OCI-LY7 (cell line): ENCODE measurements at regions not wholly inside any gene's neighbourhood (a gene's known extent, or its start where the extent isn't known, plus 50 kb on each side); places are given as distances from the start of the nearest gene placed in this dataset.

Experiments
- EZH2phosphoT487 ChIP-seq: fragments of 200-600 bp; sonication (generic); IDR thresholded peaks from 2 replicates; pipeline ENCODE4 v1.6.1; 2018; ENCODE audit warnings: low read depth, borderline replicate concordance, mild to moderate bottlenecking, mixed run types, antibody characterized with exemption, low read length, moderate library complexity, mixed read lengths
- TF ChIP-seq, protein P1 (sequence below): fragments of 200-600 bp; sonication (generic); conservative IDR thresholded peaks from 2 replicates; pipeline ENCODE4 v1.5.1; 2014; ENCODE audit warnings: mild to moderate bottlenecking, antibody characterized with exemption, low read length, moderate library complexity, mixed read lengths

DNA sequence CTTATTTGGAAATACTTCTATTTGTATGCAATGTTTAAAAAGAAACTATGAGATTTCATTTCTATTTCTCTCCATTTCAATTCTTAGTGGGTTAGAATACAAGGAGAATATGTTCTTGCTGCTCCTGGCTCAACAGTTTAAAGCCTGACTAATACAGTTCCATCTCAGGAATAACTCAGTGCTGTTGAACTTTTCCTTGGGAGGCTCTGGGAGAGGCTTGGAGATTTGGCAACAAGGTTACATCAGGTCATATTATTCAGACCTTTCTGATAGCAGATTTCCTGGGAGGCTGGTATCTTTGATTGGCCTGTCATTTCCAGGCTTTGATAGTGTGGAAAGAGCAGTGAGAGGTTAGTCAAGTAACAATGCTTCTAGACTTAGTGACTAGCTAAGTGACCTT, 481.7 kb upstream of the KLF4 start:
- TF ChIP-seq, protein P1, sequence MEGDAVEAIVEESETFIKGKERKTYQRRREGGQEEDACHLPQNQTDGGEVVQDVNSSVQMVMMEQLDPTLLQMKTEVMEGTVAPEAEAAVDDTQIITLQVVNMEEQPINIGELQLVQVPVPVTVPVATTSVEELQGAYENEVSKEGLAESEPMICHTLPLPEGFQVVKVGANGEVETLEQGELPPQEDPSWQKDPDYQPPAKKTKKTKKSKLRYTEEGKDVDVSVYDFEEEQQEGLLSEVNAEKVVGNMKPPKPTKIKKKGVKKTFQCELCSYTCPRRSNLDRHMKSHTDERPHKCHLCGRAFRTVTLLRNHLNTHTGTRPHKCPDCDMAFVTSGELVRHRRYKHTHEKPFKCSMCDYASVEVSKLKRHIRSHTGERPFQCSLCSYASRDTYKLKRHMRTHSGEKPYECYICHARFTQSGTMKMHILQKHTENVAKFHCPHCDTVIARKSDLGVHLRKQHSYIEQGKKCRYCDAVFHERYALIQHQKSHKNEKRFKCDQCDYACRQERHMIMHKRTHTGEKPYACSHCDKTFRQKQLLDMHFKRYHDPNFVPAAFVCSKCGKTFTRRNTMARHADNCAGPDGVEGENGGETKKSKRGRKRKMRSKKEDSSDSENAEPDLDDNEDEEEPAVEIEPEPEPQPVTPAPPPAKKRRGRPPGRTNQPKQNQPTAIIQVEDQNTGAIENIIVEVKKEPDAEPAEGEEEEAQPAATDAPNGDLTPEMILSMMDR, result no peak
- no peak for TF ChIP-seq EZH2phosphoT487
